ENCODE measurements at regions not wholly inside any gene's neighbourhood (a gene's known extent, or its start where the extent isn't known, plus 50 kb on each side); places are given as distances from the start of the nearest gene placed in this dataset.

DNA sequence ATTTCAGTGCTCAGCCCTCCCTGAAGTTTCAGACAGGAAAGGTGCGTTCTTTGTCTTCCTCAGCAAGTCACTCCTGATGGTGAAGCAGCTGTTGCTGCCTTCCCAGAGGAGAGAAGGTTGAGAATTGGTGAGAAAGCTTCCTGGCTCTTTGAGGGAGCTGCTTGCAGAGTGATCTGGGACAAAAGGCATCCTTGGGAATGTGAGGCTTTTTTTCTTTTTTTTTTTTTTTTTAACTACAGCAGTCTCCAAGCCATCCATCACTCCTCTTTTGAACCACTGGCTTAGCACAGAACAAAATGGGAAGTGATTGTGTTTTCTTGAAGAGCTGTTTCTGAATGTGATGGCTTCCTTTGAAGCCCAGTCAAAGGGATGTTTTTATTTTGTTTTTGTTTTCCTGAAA is 120.4 kb upstream of the LRIG3 start:
- no peak for TF ChIP-seq ZMYM4 (CRISPR knock-in tag; IDR thresholded peaks at IDR 0.05)
- no peak for TF ChIP-seq CTCF (CRISPR knock-in tag; IDR thresholded peaks at IDR 0.05)
- no peak for TF ChIP-seq CBX2 (IDR thresholded peaks at IDR 0.05; ENCODE audit: low read depth, low read length)
- TF ChIP-seq CBX2 (CRISPR knock-in tag; IDR thresholded peaks at IDR 0.05; ENCODE audit: low read depth): no peak
- TF ChIP-seq ZNF530 (CRISPR knock-in tag; IDR thresholded peaks at IDR 0.05; ENCODE audit: low read depth): no peak
- TF ChIP-seq NCOR1 (IDR thresholded peaks at IDR 0.05; ENCODE audit: borderline replicate concordance, low read length): no peak
- no peak for TF ChIP-seq FOXK1 (CRISPR knock-in tag; IDR thresholded peaks at IDR 0.05; ENCODE audit: borderline replicate concordance, low read depth)

All from HepG2 (cell line).